ENCODE measurements at regions not wholly inside any gene's neighbourhood (a gene's known extent, or its start where the extent isn't known, plus 50 kb on each side); places are given as distances from the start of the nearest gene placed in this dataset.

DNA sequence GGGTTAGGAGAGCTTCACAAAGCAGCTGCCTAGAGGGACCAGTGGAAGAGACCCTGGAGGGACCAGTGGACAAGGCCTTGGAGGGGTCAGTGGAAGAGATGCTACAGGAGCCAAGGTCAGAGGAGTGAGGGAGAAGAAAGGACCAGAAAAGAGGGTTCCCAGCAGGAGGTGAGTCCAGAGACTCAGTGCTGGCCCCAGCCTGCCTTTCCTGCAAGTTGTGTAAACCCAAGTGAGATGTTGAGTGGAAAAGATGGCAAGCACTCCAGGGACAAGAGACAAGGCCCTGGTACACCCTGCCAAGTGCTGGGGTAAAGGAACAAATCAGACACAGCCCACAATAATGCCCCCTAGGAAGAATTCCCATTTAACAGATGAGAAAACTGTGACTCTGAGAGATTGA is 94.4 kb downstream of the TTC32 start:
- POLR2A ChIA-PET = no interaction called here
- Histone ChIP-seq H3K27ac (ENCODE audit: extremely low read depth, low read depth, low read length) (no peak overlapping the region), H3K4me3 (ENCODE audit: low read depth, low read length) (no peak overlapping the region), H3K36me3 (ENCODE audit: control insufficient read depth in 2 of 2, insufficient read depth in 1 of 2, low read length in 2 of 2) (no peaks in the 10 kb centered on the region), H3K9me3 (ENCODE audit: control insufficient read depth, insufficient read depth, low read depth, low read length) (no peaks in the 10 kb centered on the region), H3K4me1 (ENCODE audit: control insufficient read depth, insufficient read depth, low read length) (no peaks in the 10 kb centered on the region)
- CTCF ChIA-PET = no interaction called here
- no peak for TF ChIP-seq SCRT2 (tag by site-specific recombination; IDR thresholded peaks at IDR 0.05)
- TF ChIP-seq, protein P1, sequence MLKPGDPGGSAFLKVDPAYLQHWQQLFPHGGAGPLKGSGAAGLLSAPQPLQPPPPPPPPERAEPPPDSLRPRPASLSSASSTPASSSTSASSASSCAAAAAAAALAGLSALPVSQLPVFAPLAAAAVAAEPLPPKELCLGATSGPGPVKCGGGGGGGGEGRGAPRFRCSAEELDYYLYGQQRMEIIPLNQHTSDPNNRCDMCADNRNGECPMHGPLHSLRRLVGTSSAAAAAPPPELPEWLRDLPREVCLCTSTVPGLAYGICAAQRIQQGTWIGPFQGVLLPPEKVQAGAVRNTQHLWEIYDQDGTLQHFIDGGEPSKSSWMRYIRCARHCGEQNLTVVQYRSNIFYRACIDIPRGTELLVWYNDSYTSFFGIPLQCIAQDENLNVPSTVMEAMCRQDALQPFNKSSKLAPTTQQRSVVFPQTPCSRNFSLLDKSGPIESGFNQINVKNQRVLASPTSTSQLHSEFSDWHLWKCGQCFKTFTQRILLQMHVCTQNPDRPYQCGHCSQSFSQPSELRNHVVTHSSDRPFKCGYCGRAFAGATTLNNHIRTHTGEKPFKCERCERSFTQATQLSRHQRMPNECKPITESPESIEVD (tag by site-specific recombination; IDR thresholded peaks at IDR 0.05) = no peak
- no peak for TF ChIP-seq ZNF175 (tag by site-specific recombination; IDR thresholded peaks at IDR 0.05)
- TF ChIP-seq ZBTB7A (tag by site-specific recombination; IDR thresholded peaks at IDR 0.05; ENCODE audit: low read depth) = no peak
- TF ChIP-seq KLF16 (tag by site-specific recombination; IDR thresholded peaks at IDR 0.05) = no peak

DNA sequence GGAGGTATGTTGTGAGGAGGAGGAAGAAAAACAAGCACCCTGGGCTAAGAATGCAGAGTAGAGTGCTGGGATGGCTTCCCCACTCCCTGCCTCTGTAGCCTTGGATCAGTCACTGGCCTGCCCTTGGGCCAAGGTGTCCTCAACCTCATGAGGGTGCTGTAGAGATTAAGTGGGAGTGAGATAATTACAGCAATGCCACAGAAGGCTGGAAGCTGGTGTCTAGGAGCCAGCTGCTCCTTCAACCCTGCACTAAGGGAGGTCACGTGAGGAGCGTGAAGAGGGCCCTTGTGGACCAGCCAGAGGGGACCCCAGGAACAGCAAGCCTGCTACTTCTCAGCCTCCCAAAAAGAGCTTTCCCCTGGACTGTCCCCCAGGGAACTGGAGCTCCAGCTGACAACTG is 95.2 kb downstream of the TTC32 start:
- Histone ChIP-seq H3K36me3 (ENCODE audit: control insufficient read depth in 2 of 2, insufficient read depth in 1 of 2, low read length in 2 of 2) (no peaks in the 10 kb centered on the region), H3K9me3 (ENCODE audit: control insufficient read depth, insufficient read depth, low read depth, low read length) (no peaks in the 10 kb centered on the region), H3K27ac (ENCODE audit: extremely low read depth, low read depth, low read length) (no peak overlapping the region), H3K4me3 (ENCODE audit: low read depth, low read length) (no peak overlapping the region), H3K4me1 (ENCODE audit: control insufficient read depth, insufficient read depth, low read length) (no peaks in the 10 kb centered on the region)
- ChIA-PET POLR2A (no interaction called here), CTCF (interaction anchor here (0.5 kb wide), 1 partner anchor 1106 kb away, joined by 5 read pairs; no protein-coding TSS in a partner anchor)
- no peak for TF ChIP-seq ZNF146 (tag by site-specific recombination; IDR thresholded peaks at IDR 0.05)
- no peak for TF ChIP-seq ZIC2 (tag by site-specific recombination; IDR thresholded peaks at IDR 0.05)
- TF ChIP-seq ZNF311 (tag by site-specific recombination; IDR thresholded peaks at IDR 0.05; ENCODE audit: borderline replicate concordance) = no peak
- TF ChIP-seq ZNF19 (tag by site-specific recombination; IDR thresholded peaks at IDR 0.05; ENCODE audit: low read depth) = no peak
- no peak for TF ChIP-seq YY2 (tag by site-specific recombination; IDR thresholded peaks at IDR 0.05)
- no peak for TF ChIP-seq ZNF560 (tag by site-specific recombination; IDR thresholded peaks at IDR 0.05; ENCODE audit: borderline replicate concordance)
- TF ChIP-seq ZNF837 (tag by site-specific recombination; IDR thresholded peaks at IDR 0.05) = no peak
- TF ChIP-seq, protein P2, sequence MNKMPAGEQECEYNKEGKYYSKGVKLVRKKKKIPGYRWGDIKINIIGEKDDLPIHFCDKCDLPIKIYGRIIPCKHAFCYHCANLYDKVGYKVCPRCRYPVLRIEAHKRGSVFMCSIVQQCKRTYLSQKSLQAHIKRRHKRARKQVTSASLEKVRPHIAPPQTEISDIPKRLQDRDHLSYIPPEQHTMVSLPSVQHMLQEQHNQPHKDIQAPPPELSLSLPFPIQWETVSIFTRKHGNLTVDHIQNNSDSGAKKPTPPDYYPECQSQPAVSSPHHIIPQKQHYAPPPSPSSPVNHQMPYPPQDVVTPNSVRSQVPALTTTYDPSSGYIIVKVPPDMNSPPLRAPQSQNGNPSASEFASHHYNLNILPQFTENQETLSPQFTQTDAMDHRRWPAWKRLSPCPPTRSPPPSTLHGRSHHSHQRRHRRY (tag by site-specific recombination; IDR thresholded peaks at IDR 0.05) = no peak
- TF ChIP-seq ZFHX2 (tag by site-specific recombination; conservative IDR thresholded peaks at IDR 0.05) = no peak
- TF ChIP-seq ZNF501 (tag by site-specific recombination; IDR thresholded peaks at IDR 0.05) = no peak
- TF ChIP-seq, protein P3, sequence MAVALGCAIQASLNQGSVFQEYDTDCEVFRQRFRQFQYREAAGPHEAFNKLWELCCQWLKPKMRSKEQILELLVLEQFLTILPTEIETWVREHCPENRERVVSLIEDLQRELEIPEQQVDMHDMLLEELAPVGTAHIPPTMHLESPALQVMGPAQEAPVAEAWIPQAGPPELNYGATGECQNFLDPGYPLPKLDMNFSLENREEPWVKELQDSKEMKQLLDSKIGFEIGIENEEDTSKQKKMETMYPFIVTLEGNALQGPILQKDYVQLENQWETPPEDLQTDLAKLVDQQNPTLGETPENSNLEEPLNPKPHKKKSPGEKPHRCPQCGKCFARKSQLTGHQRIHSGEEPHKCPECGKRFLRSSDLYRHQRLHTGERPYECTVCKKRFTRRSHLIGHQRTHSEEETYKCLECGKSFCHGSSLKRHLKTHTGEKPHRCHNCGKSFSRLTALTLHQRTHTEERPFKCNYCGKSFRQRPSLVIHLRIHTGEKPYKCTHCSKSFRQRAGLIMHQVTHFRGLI (tag by site-specific recombination; IDR thresholded peaks at IDR 0.05) = no peak

DNA sequence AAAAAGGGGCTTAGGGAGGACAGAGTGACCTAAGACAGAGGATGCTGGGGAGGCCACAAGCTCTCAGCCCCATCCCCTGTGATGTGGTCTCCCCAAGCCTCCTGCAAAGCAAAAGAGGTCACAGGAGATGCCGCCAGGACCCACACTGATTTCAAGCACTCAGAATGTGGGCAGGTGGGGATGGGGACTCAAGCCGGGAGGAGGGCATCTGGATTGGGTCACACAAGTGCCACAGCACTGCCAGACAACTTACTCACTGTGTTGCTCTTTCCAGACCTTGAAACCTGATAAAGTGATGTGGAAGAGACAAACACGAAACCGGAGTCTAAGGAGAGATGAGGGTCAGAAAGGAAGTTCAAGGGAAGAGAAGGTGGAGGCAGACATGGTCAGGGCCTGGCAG is 95.7 kb downstream of the TTC32 start:
- H3K4me3 ChIP-seq (ENCODE audit: low read depth, low read length) = no peak overlapping the region
- H3K36me3 ChIP-seq (ENCODE audit: control insufficient read depth in 2 of 2, insufficient read depth in 1 of 2, low read length in 2 of 2) = no peaks in the 10 kb centered on the region
- CTCF ChIA-PET = interaction anchor here (0.5 kb wide), 1 partner anchor 1106 kb away, joined by 5 read pairs; no protein-coding TSS in a partner anchor
- no peaks in the 10 kb centered on the region for H3K9me3 ChIP-seq (ENCODE audit: control insufficient read depth, insufficient read depth, low read depth, low read length)
- POLR2A ChIA-PET = no interaction called here
- H3K27ac ChIP-seq (ENCODE audit: extremely low read depth, low read depth, low read length) = no peak overlapping the region
- no peaks in the 10 kb centered on the region for H3K4me1 ChIP-seq (ENCODE audit: control insufficient read depth, insufficient read depth, low read length)
- TF ChIP-seq, protein P4, sequence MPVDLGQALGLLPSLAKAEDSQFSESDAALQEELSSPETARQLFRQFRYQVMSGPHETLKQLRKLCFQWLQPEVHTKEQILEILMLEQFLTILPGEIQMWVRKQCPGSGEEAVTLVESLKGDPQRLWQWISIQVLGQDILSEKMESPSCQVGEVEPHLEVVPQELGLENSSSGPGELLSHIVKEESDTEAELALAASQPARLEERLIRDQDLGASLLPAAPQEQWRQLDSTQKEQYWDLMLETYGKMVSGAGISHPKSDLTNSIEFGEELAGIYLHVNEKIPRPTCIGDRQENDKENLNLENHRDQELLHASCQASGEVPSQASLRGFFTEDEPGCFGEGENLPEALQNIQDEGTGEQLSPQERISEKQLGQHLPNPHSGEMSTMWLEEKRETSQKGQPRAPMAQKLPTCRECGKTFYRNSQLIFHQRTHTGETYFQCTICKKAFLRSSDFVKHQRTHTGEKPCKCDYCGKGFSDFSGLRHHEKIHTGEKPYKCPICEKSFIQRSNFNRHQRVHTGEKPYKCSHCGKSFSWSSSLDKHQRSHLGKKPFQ (tag by site-specific recombination; IDR thresholded peaks at IDR 0.05) = no peak
- TF ChIP-seq REPIN1 (tag by site-specific recombination; IDR thresholded peaks at IDR 0.05; ENCODE audit: low read depth) (no peak), ZNF366 (tag by site-specific recombination; conservative IDR thresholded peaks at IDR 0.05) (no peak), MYNN (tag by site-specific recombination; IDR thresholded peaks at IDR 0.05; ENCODE audit: borderline replicate concordance) (no peak), ZNF514 (tag by site-specific recombination; IDR thresholded peaks at IDR 0.05) (no peak), ZBTB21 (tag by site-specific recombination; IDR thresholded peaks at IDR 0.05) (no peak), GFI1B (tag by site-specific recombination; IDR thresholded peaks at IDR 0.05) (no peak), ZNF423 (tag by site-specific recombination; IDR thresholded peaks at IDR 0.05) (no peak), ZFHX2 (tag by site-specific recombination; conservative IDR thresholded peaks at IDR 0.05) (no peak)
- TF ChIP-seq, protein P5, sequence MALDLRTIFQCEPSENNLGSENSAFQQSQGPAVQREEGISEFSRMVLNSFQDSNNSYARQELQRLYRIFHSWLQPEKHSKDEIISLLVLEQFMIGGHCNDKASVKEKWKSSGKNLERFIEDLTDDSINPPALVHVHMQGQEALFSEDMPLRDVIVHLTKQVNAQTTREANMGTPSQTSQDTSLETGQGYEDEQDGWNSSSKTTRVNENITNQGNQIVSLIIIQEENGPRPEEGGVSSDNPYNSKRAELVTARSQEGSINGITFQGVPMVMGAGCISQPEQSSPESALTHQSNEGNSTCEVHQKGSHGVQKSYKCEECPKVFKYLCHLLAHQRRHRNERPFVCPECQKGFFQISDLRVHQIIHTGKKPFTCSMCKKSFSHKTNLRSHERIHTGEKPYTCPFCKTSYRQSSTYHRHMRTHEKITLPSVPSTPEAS (tag by site-specific recombination; IDR thresholded peaks at IDR 0.05) = no peak
